B cell (primary cell): ENCODE measurements at regions not wholly inside any gene's neighbourhood (a gene's known extent, or its start where the extent isn't known, plus 50 kb on each side); places are given as distances from the start of the nearest gene placed in this dataset.

Experiments
- ATAC-seq: fragments of 200-7000 bp; cut with Tn5 transposase; one replicate; pipeline ENCODE4 v1.10.0; 2021; ENCODE audit warnings: low read depth, mild to moderate bottlenecking, moderate number of reproducible peaks, moderate library complexity
- CTCF ChIA-PET: fragments of 350-600 bp; sonication (Branson Sonifier 250); formaldehyde crosslinking; loops from one replicate; lab custom pipeline; 2021; ENCODE audit warnings: antibody characterized with exemption, inconsistent platforms; lab: Charles Lee
- POLR2A ChIA-PET: fragments of 350-600 bp; sonication (Branson Sonifier 250); formaldehyde crosslinking; loops from one replicate; lab custom pipeline; 2021; ENCODE audit warnings: antibody characterized with exemption; lab: Charles Lee
- DNase-seq: peaks from one replicate; pipeline ENCODE4 v3.0.0; 2013
- H2AFZ ChIP-seq: 2 replicates; pipeline ENCODE4 v1.6.1; 2012; ENCODE audit warnings: mild to moderate bottlenecking, low read depth, low read length; ENCODE audit not compliant: insufficient read depth, poor library complexity, severe bottlenecking
- H3K27ac ChIP-seq, 2 donors: 1 replicate in 1 of 2; 2 replicates in 1 of 2; pipeline ENCODE4 v1.5.1; 2012 to 2013; ENCODE audit warnings: low read length in 2 of 2, mild to moderate bottlenecking in 2 of 2, moderate library complexity in 1 of 2
- H3K27me3 ChIP-seq, 4 experiments: fragments of 200-600 bp in 1 of 4; sonication (generic) in 1 of 4; replicated peaks in 1 of 4; 1 replicate in 2 of 4; 2 replicates in 2 of 4; pipeline versions ENCODE4 v1.6.1 to v1.7.0; 2013 to 2016; ENCODE audit warnings: low read length in 3 of 4, mild to moderate bottlenecking in 2 of 4, mixed read lengths in 1 of 4, moderate library complexity in 1 of 4; ENCODE audit not compliant: insufficient read depth in 4 of 4, control insufficient read depth in 3 of 4; ENCODE audit errors: control extremely low read depth in 1 of 4
- H3K36me3 ChIP-seq, 2 experiments: replicated peaks in 1 of 2; 1 replicate in 1 of 2; 2 replicates in 1 of 2; pipeline versions ENCODE4 v1.6.1 to v1.7.1; 2013; ENCODE audit warnings: low read length in 1 of 2; ENCODE audit not compliant: insufficient read depth in 2 of 2, control insufficient read depth in 1 of 2; ENCODE audit errors: control extremely low read depth in 1 of 2, extremely low read depth in 1 of 2
- H3K4me1 ChIP-seq, 2 donors: fragments of 200-600 bp in 1 of 2; sonication (generic) in 1 of 2; 1 replicate in 1 of 2; 2 replicates in 1 of 2; pipeline versions ENCODE4 v1.5.1 to v1.6.1; 2013 to 2017; ENCODE audit warnings: low read length in 2 of 2; ENCODE audit not compliant: control insufficient read depth in 2 of 2, insufficient read depth in 2 of 2
- H3K4me2 ChIP-seq: replicated peaks from 2 replicates; pipeline ENCODE3; 2012; ENCODE audit warnings: mild to moderate bottlenecking, low read depth, low read length; ENCODE audit not compliant: poor library complexity, severe bottlenecking
- H3K4me3 ChIP-seq, 5 experiments: fragments of 200-600 bp in 1 of 5; sonication (generic) in 1 of 5; 1 replicate in 3 of 5; 2 replicates in 2 of 5; pipeline versions ENCODE4 v1.5.1 to v1.7.0; 2011 to 2016; ENCODE audit warnings: low read length in 4 of 5, mild to moderate bottlenecking in 4 of 5, low read depth in 2 of 5, control low read depth in 1 of 5, moderate library complexity in 1 of 5; ENCODE audit not compliant: insufficient read depth in 1 of 5; ENCODE audit errors: control extremely low read depth in 1 of 5, extremely low read depth in 1 of 5
- H3K79me2 ChIP-seq: fragments of 200-600 bp; sonication (generic); one replicate; pipeline ENCODE4 v1.6.0; 2016; ENCODE audit warnings: low read length; ENCODE audit not compliant: control insufficient read depth, insufficient read depth
- H3K9ac ChIP-seq: fragments of 200-600 bp; sonication (generic); 2 replicates; pipeline ENCODE4 v1.6.1; 2017; ENCODE audit warnings: mild to moderate bottlenecking, low read length, moderate library complexity
- H3K9me3 ChIP-seq, 3 donors: one replicate each; pipeline versions ENCODE4 v1.6.1 to v1.7.1; 2013; ENCODE audit warnings: low read length in 2 of 3; ENCODE audit not compliant: control insufficient read depth in 2 of 3, insufficient read depth in 1 of 3; ENCODE audit errors: control extremely low read depth in 1 of 3
- H4K20me1 ChIP-seq: 2 replicates; pipeline ENCODE4 v1.6.0; 2012; ENCODE audit warnings: mild to moderate bottlenecking, low read length; ENCODE audit not compliant: insufficient read depth, control insufficient read depth, poor library complexity, severe bottlenecking
- H3K27ac Mint-ChIP-seq: one replicate; pipeline ENCODE4 v1.8.0; 2021; ENCODE audit warnings: mixed read lengths
- H3K27me3 Mint-ChIP-seq: one replicate; pipeline ENCODE4 v1.8.0; 2021; ENCODE audit warnings: mixed read lengths
- H3K4me1 Mint-ChIP-seq: one replicate; pipeline ENCODE4 v1.8.0; 2021; ENCODE audit warnings: mixed read lengths
- H3K4me3 Mint-ChIP-seq: one replicate; pipeline ENCODE4 v1.8.0; 2021; ENCODE audit warnings: mixed read lengths
- H3K9me3 Mint-ChIP-seq: one replicate; pipeline ENCODE4 v1.8.0; 2022; ENCODE audit warnings: mixed read lengths; ENCODE audit not compliant: insufficient read depth
- EZH2 ChIP-seq: IDR thresholded peaks from 2 replicates; pipeline ENCODE4 v1.6.1; 2012; ENCODE audit warnings: borderline replicate concordance, low read depth, mild to moderate bottlenecking, moderate library complexity, low read length; ENCODE audit not compliant: insufficient read depth, poor library complexity, severe bottlenecking
- WGBS: methylation state at CpG from one replicate; pipeline ENCODE4 v1.1.5; 2013; ENCODE audit warnings: missing lambda C conversion rate; ENCODE audit not compliant: insufficient coverage; 5-methylcytosine and 5-hydroxymethylcytosine counted together
- intact Hi-C: fragments of 100-400 bp; cut with micrococcal nuclease; formaldehyde crosslinking; loops from one replicate; pipeline ENCODE4 v1.10.0; 2022
- TF ChIP-seq, protein P1 (sequence below): fragments of 200-600 bp; IDR thresholded peaks from one replicate; pipeline ENCODE4 v1.8.0; 2022; ENCODE audit warnings: antibody characterized with exemption, mild to moderate bottlenecking

DNA sequence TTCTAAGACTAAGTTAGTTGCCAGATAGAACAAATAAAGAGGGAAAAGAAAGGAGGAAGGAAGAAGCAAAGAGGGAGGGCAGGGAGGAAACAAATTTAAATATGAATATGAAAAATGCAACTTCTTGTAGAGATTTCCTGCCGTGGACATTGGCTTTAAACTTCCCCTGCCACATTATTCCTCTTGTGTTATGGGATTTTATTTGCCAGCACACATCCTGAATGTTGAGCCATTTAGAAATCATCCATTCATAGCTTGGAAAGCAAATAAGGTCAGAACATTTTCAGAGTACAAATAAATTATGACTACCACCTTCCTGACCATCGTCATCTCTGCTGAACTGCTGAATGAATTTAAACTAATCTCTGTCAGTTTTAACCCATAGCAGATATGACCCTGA is 911.9 kb upstream of the LRRN3 start:
- Histone ChIP-seq H3K27ac (no peak overlapping the region), H2AFZ (no peak overlapping the region), H3K4me2 (no peak overlapping the region), H3K79me2 (no peaks in the 10 kb centered on the region), H3K36me3 (no peaks in the 10 kb centered on the region), H3K9ac (no peak overlapping the region), H3K27me3 (no peaks in the 10 kb centered on the region), H4K20me1 (no peaks in the 10 kb centered on the region), H3K9me3 (peaks cover 0 to 4% (median 0%) of the 10 kb centered on the region in 3 donors), H3K4me3 (no peak overlapping the region), H3K4me1 (no peaks in the 10 kb centered on the region)
- ATAC-seq (no peak), DNase-seq (no peak)
- intact Hi-C loops: no loop called here
- ChIA-PET CTCF (no interaction called here), POLR2A (no interaction called here)
- WGBS: no CpG with 5 or more reads among the region's 2 CpGs
- no peak overlapping the region for H3K4me3 Mint-ChIP-seq
- no peaks in the 10 kb centered on the region for H3K27me3 Mint-ChIP-seq
- no peaks in the 10 kb centered on the region for H3K9me3 Mint-ChIP-seq
- no peaks in the 10 kb centered on the region for H3K4me1 Mint-ChIP-seq
- no peak overlapping the region for H3K27ac Mint-ChIP-seq
- TF ChIP-seq, protein P1, sequence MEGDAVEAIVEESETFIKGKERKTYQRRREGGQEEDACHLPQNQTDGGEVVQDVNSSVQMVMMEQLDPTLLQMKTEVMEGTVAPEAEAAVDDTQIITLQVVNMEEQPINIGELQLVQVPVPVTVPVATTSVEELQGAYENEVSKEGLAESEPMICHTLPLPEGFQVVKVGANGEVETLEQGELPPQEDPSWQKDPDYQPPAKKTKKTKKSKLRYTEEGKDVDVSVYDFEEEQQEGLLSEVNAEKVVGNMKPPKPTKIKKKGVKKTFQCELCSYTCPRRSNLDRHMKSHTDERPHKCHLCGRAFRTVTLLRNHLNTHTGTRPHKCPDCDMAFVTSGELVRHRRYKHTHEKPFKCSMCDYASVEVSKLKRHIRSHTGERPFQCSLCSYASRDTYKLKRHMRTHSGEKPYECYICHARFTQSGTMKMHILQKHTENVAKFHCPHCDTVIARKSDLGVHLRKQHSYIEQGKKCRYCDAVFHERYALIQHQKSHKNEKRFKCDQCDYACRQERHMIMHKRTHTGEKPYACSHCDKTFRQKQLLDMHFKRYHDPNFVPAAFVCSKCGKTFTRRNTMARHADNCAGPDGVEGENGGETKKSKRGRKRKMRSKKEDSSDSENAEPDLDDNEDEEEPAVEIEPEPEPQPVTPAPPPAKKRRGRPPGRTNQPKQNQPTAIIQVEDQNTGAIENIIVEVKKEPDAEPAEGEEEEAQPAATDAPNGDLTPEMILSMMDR: no peak
- TF ChIP-seq EZH2: no peak

DNA sequence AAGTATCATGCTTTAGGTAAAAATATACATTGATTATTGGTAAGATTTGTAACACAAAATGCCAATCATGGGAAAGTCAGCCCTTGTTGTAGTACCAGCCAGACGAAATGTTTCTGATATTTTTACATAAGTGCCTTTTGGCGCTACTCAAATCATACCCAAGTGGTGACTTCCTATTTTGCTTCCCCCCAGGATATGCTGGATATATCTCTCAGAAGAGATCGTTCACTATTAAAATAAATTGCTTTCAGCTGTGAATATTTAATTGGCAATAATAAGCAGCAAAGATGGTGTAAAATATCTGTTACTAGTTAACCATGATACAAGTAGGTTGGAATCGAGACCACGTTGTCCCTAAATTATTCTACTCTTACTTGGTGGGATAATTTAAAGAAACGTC is 909.2 kb upstream of the LRRN3 start:
- no peak overlapping the region for H3K27ac Mint-ChIP-seq
- Histone ChIP-seq H3K79me2 (no peaks in the 10 kb centered on the region), H3K36me3 (no peaks in the 10 kb centered on the region), H3K27ac (no peak overlapping the region), H2AFZ (no peak overlapping the region), H3K9ac (no peak overlapping the region), H4K20me1 (no peaks in the 10 kb centered on the region), H3K4me1 (no peaks in the 10 kb centered on the region), H3K9me3 (no peaks in the 10 kb centered on the region), H3K27me3 (no peaks in the 10 kb centered on the region), H3K4me3 (no peak overlapping the region), H3K4me2 (no peak overlapping the region)
- no peak for TF ChIP-seq EZH2
- TF ChIP-seq, protein P1: no peak
- DNase-seq (no peak), ATAC-seq (no peak)
- WGBS: 80% methylated on average over 2 of the region's 6 CpGs
- ChIA-PET CTCF (no interaction called here), POLR2A (no interaction called here)
- H3K9me3 Mint-ChIP-seq: no peaks in the 10 kb centered on the region
- no peak overlapping the region for H3K4me3 Mint-ChIP-seq
- H3K4me1 Mint-ChIP-seq: no peaks in the 10 kb centered on the region
- H3K27me3 Mint-ChIP-seq: no peaks in the 10 kb centered on the region
- intact Hi-C loops: no loop called here
